Mesothelial cell of epicardium (in vitro differentiated cells): ENCODE measurements at regions not wholly inside any gene's neighbourhood (a gene's known extent, or its start where the extent isn't known, plus 50 kb on each side); places are given as distances from the start of the nearest gene placed in this dataset.
A peak's percentile ranks its signal among the peaks of the same experiment; 100 is the strongest.

Experiments
- DNase-seq, 2 experiments: peaks; one replicate each; pipeline ENCODE4 v3.0.0; 2021; ENCODE audit warnings: low spot score in 2 of 2; ENCODE audit not compliant: unreplicated experiment in 2 of 2
- H3K27ac Mint-ChIP-seq: 2 replicates; pipeline ENCODE4 v1.8.0; 2021; ENCODE audit warnings: mixed read lengths
- H3K27me3 Mint-ChIP-seq: 2 replicates; pipeline ENCODE4 v1.8.0; 2021; ENCODE audit warnings: low read depth, mixed read lengths
- H3K36me3 Mint-ChIP-seq: 2 replicates; pipeline ENCODE4 v1.8.0; 2021; ENCODE audit warnings: mixed read lengths
- H3K4me1 Mint-ChIP-seq: 2 replicates; pipeline ENCODE4 v1.8.0; 2021; ENCODE audit warnings: mixed read lengths
- H3K4me3 Mint-ChIP-seq: 2 replicates; pipeline ENCODE4 v1.8.0; 2021; ENCODE audit warnings: mild to moderate bottlenecking, moderate library complexity, mixed read lengths
- H3K9me3 Mint-ChIP-seq: 2 replicates; pipeline ENCODE4 v1.8.0; 2021; ENCODE audit warnings: mixed read lengths
- CTCF ChIP-seq: fragments of 200-600 bp; sonication (generic); IDR thresholded peaks from one replicate; pipeline ENCODE4 v1.5.0; 2021; ENCODE audit warnings: antibody characterized with exemption; ENCODE audit not compliant: unreplicated experiment

DNA sequence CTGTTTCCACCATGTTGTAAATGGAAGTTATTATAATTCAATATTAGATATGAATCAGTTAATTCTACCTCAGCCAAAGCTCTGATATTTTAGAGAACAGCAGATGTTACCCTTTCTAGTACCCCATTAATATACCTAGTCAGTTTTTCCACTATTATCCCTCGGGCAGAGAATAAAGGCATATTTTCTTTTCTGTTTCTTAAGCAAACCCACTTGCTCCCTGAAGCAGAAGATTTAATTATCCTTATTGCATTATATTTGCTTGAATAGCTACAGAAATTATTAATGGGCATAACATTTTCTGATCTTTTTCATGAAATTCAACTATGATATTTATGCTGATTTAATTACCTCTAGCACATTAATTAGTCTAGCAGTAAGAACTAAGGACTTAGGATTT is 832.9 kb upstream of the FBXO33 start:
- DNase-seq: no peak
- peaks cover 5% of the 10 kb centered on the region for H3K9me3 Mint-ChIP-seq
- peak overlapping the region; percentile 39 for H3K27ac Mint-ChIP-seq
- no peaks in the 10 kb centered on the region for H3K36me3 Mint-ChIP-seq
- no peak overlapping the region for H3K4me3 Mint-ChIP-seq
- H3K27me3 Mint-ChIP-seq: no peaks in the 10 kb centered on the region
- H3K4me1 Mint-ChIP-seq: peaks cover 36% of the 10 kb centered on the region
- no peak for TF ChIP-seq CTCF

DNA sequence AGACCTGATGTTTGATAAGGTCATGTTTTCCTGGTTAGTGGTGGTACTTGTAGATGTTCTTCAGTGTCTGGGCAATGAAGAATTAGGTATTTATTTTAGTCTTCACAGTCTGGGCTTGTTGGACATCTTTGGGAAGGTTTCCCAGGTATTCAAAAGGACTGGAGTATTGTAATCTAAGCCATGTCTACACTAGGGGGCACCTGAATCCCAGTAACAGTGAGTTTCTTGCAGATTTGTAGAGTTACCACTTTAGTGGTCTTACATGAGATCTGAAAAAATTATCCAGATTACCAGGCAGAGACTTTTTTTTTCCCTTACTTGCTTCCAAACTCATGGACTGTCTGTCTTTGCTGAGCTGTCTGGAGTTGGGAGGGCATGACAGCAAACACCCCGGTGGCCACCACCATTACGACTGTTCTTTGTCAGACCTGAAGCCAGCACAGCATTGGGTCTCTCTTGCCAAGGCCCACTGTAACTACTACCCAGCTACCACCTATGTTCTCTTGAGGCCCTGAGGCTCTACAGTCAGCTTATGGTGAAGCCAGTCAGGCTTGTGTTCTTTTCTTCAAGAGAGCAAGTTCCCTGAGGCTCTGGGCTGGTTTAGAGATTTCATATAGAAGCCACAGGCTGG is 820.7 kb upstream of the FBXO33 start:
- no peaks in the 10 kb centered on the region for H3K27me3 Mint-ChIP-seq
- no peak overlapping the region for H3K27ac Mint-ChIP-seq
- no peak for TF ChIP-seq CTCF
- H3K9me3 Mint-ChIP-seq: peaks cover 17% of the 10 kb centered on the region
- H3K4me1 Mint-ChIP-seq: peaks cover 29% of the 10 kb centered on the region
- H3K36me3 Mint-ChIP-seq: peaks cover 3% of the 10 kb centered on the region
- no peak overlapping the region for H3K4me3 Mint-ChIP-seq
- no peak for DNase-seq

DNA sequence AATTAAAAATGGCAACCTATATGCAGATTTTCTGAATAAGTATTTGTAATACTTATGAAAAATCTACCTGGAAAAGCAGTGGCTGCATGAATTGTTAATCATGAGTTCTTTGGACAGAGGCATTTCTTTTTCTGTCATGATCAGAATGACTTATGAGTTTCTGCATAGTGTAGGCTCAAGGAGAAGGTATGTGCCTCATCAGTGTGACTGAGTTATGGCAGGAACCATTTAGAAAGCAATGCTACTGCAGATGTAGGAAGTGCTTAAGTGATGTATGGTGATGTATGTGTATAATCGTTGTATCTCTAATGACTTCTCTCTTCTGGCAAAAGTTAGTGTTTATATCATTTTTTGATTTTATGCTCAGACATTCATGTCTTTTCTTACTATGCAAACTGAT is 816.4 kb upstream of the FBXO33 start:
- Mint-ChIP-seq H3K4me3 (no peak overlapping the region), H3K27me3 (no peaks in the 10 kb centered on the region), H3K4me1 (peaks cover 9% of the 10 kb centered on the region), H3K27ac (peak overlapping the region; percentile 43), H3K36me3 (peaks cover 6% of the 10 kb centered on the region), H3K9me3 (peaks cover 28% of the 10 kb centered on the region)
- no peak for DNase-seq
- no peak for TF ChIP-seq CTCF

GRCh38 chr14:40240245-40240859 is 808.1 kb upstream of the FBXO33 start:
- H3K27me3 Mint-ChIP-seq: no peaks in the 10 kb centered on the region
- H3K27ac Mint-ChIP-seq: no peak overlapping the region
- H3K4me1 Mint-ChIP-seq: peaks cover 15% of the 10 kb centered on the region
- no peak for TF ChIP-seq CTCF
- DNase-seq: no peak
- peaks cover 21% of the 10 kb centered on the region for H3K36me3 Mint-ChIP-seq
- H3K4me3 Mint-ChIP-seq: no peak overlapping the region
- H3K9me3 Mint-ChIP-seq: peaks cover 44% of the 10 kb centered on the region

DNA sequence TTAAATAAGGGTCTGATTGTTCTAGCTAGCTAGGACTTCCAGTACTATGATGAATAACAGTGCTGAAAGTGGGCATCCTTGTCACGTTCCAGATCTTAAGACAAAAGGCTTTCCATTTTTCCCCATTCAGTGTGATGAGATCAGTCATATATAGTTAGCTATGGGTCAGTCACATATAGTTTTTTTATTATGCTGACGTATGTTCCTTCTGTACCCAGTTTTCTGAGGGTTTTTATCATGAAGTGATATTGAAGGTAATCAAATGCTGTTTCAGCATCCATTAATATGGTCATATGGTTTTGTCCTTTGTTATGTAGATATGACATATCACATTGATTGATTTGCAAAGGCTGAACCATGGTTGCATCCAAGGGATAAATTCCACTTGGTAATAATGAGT is 800.1 kb upstream of the FBXO33 start:
- no peak for TF ChIP-seq CTCF
- no peaks in the 10 kb centered on the region for H3K4me1 Mint-ChIP-seq

More for the DNA sequence above, 800.1 kb upstream of the FBXO33 start:
- no peak overlapping the region for H3K4me3 Mint-ChIP-seq
- no peak for DNase-seq
- H3K27me3 Mint-ChIP-seq: no peaks in the 10 kb centered on the region
- H3K27ac Mint-ChIP-seq: no peak overlapping the region
- peaks cover 23% of the 10 kb centered on the region for H3K36me3 Mint-ChIP-seq
- peaks cover 44% of the 10 kb centered on the region for H3K9me3 Mint-ChIP-seq
